SK-MEL-5 (cell line): ENCODE measurements at regions not wholly inside any gene's neighbourhood (a gene's known extent, or its start where the extent isn't known, plus 50 kb on each side); places are given as distances from the start of the nearest gene placed in this dataset.
"Not testable (repeated sequence)": the region's sequence is repeated elsewhere in the genome, so short reads cannot be mapped to it uniquely, and the experiment has no call there.

Experiments used
- DNase-seq: peaks from one replicate; pipeline ENCODE4 v3.0.0-alpha.2; 2016; ENCODE audit warnings: low read depth, low spot score
- in situ Hi-C: cut with HindIII; loops from 2 replicates; pipeline ENCODE4 v1.10.0; 2016; ENCODE audit warnings: low sequenced_read_pairs, high pct_unique_total_duplicates, low pct_unique_long_range_greater_than_20kb

DNA sequence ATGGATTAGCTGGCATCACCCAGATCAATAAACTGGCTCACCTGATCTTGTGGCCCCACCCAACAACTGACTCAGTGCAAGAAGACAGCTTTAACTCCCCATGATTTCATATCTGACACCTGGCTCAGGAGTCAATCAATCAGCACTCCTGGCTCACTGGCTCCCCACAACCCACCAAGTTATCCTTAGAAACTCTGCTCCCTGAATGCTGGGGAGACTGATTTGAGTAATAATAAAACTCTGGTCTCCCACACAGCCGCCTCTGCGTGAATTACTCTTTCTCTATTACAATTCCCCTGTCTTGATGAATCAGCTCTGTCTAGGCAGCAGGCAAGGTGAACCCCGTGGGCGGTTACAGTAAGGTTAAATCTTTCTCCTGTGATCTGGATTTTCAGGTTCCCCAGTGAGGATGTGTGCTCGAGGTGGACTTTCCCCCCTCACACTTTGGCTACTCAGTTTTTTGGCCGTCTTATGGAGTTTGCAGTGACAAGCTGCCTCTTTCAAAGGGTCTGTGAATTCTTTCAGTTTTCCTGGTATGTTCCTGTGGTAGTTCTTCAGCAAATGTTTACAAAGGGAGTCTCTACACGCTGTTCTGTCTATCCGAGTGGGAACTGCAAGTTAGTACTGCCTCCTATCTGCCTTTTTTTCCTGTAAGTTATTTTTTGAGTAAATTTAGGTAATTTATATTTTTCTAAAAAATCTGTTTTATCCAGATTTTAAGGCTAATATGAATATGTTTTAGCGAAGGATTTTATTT lies 500.2 kb upstream of the NUDT12 start:
- no peak for DNase-seq
- in situ Hi-C loops = no loop called here

DNA sequence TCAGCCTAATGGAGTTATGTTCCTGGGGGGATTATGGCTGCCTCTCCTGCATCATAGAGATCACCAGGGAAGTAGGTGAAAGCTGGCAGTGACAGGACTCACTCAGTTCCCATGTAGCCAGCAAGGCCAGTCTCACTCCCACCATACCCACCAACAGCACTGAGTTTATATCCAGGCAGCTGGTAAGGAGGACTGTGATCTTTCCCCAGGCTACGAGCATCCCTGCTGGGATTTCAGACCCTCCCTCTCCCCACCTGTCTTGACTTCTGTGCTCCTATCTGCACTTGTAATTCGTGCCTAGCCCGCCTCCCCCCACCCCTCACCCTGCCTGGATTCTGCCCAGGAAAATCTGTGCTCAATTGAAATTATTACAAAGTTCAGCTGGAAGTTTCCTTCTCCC lies 499.1 kb upstream of the NUDT12 start:
- DNase-seq = no peak
- in situ Hi-C loops = no loop called here

DNA sequence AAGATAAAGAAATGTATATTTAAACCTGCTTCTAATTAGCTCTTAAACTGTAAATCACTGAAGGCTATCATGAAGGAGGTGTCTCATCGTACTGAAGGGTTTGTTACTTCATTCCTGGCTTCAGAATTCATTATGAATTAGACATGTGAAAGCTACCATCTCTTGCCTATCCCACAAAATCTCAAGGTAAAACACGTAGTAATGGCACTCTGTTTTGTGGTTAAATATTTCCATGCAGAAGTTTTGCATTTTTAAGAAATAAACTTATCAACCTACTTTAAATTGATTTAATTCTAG lies 490.7 kb upstream of the NUDT12 start:
- DNase-seq = no peak
- in situ Hi-C loops = no loop called here

DNA sequence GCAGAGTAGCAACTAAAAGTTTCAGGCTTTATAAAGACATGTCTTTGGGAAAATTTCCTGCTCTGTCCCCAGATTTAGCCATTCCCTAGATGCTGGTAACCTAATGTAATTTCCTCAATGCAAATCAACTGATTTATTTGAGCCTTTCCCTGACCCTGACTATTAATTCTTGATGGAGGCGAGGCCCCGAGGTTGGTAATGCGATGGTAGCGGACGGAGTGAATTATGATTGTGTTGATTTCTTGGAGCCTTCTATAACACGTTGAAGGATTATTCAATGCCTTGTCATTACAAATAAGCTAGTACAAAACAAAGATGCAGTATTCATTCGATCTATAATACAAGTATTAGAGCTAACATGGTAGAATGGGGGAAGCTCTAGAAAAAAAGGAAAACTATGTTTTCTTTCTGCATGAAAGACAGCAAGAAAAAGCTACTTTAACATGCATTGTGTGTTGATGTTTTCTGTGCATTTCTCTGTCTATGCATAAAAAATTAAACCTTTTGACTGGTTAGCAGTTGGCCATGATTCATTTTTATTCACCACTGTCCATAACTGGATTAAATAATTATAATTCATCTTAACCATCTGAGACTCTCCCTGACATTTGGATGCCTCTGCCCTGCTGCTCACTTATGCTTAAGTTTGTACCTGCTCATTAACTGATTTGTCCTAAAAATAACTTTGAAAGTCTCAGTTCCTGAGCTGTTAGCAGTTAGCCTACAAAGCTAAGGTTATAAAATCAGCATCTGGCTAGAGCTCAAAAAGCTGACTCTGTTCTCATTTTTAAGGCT lies 490.2 kb upstream of the NUDT12 start:
- in situ Hi-C loops = no loop called here
- no peak for DNase-seq

DNA sequence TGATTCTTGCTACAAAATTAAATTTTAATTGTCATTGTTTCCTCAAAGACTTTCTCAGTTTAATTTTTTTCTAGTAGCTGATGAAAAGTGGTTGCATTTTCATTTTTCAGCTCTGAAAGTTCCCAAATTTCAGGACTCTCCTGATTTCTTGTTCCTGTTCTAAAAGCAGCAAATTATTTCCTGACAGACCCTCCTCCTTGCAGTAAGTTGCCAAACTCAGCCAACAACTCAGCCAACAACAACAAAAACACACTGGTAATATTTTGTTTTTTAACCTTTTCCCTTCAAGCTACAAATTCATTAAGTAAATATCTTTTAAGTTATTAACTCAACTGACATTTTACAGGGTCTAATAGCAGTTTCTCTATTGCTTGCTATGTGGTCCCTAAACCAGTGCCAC lies 487.8 kb upstream of the NUDT12 start:
- in situ Hi-C loops = no loop called here
- no peak for DNase-seq

DNA sequence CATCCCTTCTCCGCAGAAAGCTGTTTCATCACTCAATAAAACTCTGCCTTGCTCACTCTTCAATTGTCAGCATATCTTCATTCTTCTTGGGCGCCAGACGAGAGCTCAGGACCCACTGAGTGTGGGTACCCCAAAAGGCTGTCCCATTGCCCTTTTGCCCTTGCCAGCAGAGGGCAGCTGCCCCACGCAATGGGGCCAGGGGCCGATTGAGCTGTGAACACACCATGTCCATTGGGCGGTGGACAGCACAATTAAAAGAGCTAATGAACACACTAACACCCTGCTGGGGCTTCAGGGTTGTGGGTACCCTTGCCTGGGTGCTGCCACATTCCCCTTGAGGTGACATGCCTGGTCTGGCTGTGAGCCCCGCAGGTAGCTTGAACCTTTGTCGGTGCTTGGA lies 487.2 kb upstream of the NUDT12 start:
- in situ Hi-C loops = no loop called here
- no peak for DNase-seq

DNA sequence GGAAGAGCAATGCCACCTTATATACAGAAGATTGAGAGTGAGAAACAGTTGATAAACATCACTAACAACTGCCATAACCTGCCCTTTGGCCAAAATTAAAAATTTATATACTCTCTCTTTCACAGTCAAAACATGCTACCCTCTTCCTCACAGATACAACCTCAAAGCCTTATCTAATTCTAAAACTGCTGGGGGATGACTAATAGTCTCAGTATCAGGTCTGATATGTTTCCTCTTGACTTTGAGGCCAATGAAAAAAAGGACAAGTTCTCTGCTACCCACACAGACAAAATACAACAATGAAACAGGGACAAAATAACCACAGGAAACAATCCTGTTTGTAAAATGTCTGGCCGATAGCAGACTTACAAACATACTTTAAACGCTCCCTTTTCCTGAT lies 485.6 kb upstream of the NUDT12 start:
- in situ Hi-C loops = no loop called here
- DNase-seq = no peak

DNA sequence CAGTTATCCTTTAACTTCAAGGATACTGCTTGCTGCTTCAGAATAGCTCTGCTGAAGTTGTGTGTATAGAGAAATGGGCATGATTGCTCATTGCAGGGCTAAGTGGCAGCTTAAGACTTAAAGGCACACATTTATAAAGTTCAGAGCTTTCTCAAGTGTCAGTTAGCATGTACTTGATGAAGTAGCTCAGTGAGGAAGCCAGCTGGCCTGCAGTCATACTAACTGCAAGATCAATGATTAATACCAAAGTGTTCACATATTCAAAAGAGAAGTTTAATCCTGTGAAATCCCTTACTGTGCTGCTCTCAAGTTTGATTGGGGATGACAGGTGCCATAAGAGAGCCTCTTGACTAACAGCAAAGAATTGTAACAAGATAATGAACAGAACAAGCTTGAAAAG lies 483.4 kb upstream of the NUDT12 start:
- DNase-seq = no peak
- in situ Hi-C loops = no loop called here

DNA sequence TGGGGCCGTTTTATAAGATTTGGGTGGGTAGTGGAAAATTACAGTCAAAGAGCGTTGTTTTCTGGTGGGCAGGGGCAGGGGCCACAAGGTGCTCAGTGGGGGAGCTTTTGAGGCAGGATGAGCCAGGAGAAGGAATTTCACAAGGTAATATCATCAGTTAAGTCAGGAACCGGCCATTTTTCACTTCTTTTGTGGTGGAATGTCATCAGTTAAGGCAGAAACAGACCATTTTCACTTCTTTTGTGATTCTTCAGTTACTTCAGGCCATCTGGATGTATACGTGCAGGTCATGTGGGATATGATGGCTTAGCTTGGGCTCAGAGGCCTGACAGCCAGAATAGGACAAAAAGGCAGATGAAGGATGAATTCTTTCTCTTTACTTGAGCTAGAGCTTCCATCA lies 477.3 kb upstream of the NUDT12 start:
- in situ Hi-C loops = not testable (repeated sequence)

DNA sequence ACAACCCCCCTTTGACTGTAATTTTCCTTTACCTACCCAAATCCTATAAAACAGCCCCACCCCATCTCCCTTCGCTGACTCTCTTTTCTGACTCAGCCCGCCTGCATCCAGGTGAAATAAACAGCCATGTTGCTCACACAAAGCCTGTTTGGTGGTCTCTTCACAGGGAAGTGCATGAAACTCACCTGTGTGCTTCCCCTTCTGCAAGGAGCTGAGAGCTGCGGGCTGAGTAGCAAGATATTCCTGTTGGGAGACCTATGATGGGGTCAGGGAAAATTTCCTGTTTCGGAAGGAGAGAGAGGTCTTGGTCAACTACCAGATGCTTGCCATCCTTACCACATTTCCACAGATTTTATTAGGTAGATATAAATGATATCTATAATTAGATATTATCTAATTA lies 474.5 kb upstream of the NUDT12 start:
- in situ Hi-C loops, DNase-seq: not testable (repeated sequence)

More for the DNA sequence above, 477.3 kb upstream of the NUDT12 start:
- not testable (repeated sequence) for DNase-seq

DNA sequence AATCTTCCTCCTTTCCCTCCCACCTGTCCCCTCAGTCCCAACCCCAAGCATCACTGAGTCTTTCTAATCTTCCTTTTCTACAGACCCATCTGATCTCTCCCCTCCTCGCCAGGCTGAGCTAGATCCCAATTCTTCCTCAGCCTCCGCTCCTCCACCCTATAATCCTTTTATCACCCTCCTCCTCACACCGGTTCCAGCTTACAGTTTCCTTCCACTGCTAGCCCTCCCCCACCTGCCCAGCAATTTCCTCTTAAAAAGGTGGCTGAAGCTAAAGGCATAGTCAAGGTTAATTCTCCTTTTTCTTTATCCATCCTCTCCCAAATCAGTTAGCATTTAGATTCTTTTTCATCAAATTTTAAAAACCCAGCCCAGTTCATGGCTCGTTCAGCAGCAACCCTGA lies 470.6 kb upstream of the NUDT12 start:
- DNase-seq, in situ Hi-C loops: not testable (repeated sequence)

DNA sequence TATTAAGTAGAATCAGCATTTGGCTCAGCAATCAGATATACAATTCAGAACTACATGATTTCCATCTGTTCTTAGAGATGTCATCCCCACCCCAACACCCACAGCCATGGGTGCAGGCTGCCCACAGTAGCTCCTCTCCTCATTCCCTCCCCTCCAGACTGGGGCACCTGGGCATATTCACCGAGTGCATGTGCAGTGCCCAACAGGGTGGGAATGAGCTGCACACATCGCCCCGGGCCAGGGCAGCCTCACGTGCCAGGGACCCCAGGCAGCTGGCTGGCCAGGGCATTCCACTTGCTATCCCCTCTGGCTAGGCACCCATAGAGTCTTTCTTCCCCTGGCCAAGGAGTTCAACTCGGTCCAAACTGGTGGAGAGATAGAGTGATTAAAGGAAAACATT lies 461.9 kb upstream of the NUDT12 start:
- in situ Hi-C loops = no loop called here
- DNase-seq = no peak

DNA sequence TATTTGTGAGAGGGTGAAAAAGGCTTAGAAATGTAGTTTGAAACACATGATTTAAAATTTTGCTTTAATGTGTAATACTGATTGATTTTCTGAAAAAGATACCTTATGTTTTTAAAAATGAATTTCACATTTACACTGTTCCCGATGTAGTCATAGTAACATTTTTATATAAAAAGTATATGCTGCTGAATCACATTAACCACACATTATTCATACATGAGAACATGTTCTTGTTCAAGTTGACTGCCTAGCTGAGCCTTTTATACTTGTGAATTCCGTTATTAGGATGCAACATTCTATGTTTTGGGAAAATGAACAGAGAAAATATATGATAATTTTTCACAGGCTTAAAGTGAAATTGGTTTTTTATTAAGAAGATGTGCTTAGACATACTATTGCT lies 461.1 kb upstream of the NUDT12 start:
- DNase-seq = no peak
- in situ Hi-C loops = no loop called here

DNA sequence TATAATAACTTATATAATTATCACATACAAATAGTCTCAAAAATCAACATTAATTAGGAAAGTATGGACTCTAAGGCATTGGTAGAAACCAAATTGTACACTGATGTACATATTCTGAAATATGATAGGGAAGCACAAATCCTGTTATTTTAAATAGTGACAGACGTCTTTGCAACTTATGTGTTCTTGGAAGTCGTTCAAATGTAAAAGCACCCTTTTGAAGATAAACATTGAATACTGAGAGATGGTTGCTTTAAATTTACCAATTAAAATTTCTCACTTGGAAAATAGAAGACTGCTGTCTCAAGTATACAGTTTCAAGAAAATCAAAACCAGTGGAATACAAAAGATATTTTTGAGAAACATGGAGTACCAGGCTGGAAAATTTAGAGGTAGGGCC lies 457.4 kb upstream of the NUDT12 start:
- no peak for DNase-seq
- in situ Hi-C loops = no loop called here

DNA sequence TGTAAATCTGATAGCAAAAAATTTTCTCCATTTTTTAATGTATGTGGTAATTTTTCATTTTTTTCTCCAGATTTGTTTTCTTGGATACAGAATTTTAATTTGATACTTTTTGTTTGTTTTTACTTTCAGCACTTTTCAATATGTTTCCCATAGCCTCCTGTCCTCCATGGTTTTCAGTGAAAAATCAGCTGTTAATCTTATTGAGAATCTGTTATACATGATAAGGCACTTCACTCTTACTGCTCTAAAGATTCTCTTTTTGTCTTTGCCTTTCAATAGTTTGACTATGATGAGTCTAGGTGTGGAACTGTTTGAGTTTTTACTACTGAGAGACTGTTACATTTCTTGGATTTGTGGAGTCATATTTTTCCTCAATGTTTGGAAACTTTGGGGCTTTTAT lies 455.7 kb upstream of the NUDT12 start:
- in situ Hi-C loops = no loop called here

DNA sequence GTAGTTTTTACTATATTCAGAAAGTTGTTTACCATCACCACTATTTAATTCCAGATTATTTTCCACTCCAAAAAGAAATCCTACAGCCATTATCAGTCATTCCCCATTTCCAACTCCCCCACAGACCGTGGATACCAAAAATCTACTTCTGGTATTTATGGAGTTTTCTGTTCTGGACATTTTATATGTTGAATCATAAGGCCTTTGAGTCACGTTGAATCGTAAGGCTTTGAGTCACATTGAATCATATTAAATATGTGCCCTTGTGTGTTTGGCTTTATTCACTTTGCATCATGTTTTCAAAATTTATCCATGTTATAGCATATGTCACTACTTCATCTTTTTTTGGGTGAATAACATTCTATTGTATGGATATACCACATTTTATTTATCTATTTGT lies 454.1 kb upstream of the NUDT12 start:
- in situ Hi-C loops = no loop called here
- no peak for DNase-seq

More for the DNA sequence above, 455.7 kb upstream of the NUDT12 start:
- DNase-seq = no peak

DNA sequence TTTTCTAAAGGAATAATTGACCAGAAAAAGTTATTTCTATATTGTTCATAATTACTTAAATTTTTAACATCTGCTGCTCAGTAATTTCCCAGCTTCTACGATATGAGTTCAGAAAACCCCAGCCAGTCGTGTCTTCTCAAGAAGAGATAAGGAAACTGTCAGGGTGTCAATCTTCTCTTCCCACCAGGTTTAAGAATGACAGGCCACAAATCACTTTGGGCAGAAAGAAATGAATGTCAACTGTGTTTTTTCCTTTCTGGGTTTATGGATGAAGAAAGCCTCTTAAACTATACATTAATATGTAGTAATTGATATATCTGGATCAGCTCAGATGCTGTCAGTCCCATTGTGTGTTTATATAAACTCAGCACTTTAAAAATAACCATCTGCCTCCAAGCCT lies 453.2 kb upstream of the NUDT12 start:
- DNase-seq = no peak
- in situ Hi-C loops = no loop called here

DNA sequence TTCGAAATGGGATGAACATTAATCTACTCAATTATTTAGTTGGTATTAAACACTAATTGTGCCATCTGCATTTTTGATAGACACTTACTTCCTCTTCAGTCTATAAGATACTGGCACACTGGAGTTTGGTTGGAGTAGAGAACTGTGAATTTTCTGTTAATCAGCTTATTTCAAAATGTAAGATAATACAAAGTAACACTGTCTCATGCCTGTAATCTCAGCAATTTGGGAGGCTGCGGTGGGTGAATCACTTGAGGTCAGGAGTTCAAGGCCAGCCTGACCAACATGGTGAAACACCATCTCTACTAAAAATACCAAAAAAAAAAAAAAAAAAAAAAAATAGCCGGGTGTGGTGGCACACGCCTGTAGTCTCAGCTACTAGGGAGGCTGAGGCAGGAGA lies 440.2 kb upstream of the NUDT12 start:
- in situ Hi-C loops, DNase-seq: not testable (repeated sequence)

DNA sequence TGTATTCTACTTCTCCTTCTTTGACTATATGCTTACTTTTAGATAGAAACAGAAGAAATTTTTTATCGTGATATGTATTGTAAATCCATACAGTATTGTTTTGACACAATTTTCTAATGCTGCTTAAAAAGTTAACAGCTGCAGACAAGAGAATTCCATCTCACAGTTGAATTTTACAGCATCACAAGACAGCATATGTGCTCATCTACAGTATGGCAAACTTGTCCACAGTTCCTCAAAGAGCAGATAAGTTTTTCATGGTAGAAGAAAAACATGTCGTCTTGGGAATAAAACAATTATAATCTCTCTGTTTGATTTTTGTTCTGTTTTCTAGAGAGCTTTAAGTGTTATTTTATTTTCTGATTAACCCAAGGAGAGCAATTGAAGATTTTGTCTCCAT lies 438.5 kb upstream of the NUDT12 start:
- in situ Hi-C loops = no loop called here
- no peak for DNase-seq
